NCI-H1417 treated with DMSO at 0.1 percent for 48 hours (cell line): ENCODE measurements at regions not wholly inside any gene's neighbourhood (a gene's known extent, or its start where the extent isn't known, plus 50 kb on each side); places are given as distances from the start of the nearest gene placed in this dataset.

Source experiments
- DNase-seq: peaks from one replicate; lab custom pipeline; 2025; lab: John Stamatoyannopoulos, UW

DNA sequence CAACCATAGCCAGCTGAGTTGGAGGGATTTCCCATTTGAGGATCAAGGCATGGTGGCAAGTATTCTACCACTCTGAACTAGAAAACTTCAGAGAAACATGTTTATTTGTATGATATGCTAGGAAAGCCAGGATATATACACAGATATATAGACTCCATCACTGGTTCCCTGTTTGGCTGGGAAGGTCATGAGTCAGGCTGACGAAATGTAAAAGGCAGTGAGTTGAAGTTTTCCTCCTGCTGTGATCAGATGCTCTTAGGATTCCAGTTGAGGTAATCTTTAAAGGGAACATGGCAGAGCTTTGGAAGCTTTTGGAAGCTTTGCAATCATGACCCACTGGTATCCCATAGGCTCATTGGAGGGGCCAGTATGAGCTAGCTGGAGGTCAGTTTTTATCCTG lies 1369.1 kb downstream of the EPHA7 start:
- DNase-seq, result no peak

DNA sequence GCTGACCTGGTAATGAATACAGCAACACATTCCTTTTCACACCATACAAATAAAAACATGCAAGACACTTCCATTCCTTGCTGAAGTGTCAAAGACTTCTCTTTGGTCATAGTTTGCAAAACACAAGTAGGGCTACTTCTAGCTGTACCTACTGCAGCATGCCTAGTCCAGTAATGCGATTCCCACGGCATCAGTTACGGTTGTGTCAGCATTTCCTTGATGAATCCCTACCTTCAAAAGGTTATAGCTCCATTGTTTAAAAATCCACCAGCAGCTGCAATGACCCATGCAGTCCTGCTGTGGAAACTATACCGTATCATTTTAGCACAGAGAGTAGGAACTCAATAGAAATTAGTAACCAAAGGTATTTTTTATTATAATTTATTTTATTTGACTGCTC lies 1371.5 kb downstream of the EPHA7 start:
- no peak for DNase-seq

DNA sequence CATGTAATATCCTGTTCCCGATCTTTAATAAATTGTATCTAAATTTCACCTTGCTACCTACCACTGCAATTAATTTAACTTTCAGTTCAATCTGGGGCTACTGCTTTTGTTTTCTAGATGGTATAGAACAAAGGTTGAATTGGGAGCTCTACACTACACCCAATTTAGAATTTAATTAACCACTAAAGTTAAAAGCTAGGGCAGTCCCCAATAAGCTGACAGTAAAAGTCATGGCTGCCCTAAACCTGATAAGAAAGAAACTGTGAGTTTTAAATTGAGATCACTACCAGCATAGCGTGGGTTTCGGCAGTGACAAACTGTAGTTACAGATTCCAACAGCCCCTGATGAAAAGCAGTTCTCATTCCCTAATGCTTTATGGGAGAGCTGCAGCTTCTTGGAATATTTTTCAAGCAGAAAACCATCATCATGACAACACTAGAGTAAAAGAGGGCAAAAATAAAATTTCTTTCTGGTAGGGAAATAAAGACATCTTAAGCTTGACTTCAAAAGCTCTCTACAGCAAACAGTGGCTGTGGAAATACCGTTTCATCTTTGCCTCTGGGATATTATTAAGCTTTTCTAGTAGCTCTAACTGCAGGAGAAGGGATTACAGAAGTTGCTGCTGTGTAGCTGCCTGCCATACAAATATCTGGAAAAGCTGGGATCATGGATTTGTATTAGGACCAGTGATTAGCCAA lies 1372.1 kb downstream of the EPHA7 start:
- no peak for DNase-seq

DNA sequence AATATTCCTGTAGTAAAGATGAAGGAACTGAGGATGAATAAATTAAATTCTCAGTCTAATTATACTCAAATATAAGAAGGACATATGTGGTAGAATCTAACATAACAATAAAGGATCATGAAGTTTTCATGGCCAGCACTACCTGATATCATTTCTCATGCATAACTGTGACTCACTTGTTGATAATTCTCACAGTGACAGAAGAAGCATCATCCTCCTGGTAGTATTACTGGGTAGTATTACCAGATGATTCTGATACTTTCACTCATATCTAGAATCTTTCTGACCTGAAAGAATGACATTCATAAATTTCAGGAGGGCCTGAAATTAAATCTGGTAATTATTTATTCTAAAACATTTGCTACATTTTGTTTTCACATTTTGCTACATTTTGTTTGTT lies 1375.0 kb downstream of the EPHA7 start:
- no peak for DNase-seq

DNA sequence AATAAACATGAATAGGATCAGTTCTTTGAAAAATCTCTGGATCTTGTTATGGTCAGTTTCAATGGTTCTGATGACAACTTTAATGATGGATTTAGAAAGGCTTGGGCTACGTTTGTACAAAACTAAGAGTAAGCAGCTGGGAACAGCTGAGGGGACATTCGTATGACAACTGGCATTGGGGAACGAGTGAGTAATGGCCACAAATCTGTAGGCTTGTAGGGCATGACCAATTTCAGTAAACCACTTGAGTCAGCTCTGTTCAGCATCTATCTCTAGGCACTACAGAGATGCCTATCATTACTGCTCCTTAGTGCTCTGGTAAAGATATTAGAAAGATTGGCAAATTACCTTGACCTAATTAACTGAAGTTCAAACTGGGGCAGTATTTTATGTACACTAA lies 1375.6 kb downstream of the EPHA7 start:
- DNase-seq, result no peak

DNA sequence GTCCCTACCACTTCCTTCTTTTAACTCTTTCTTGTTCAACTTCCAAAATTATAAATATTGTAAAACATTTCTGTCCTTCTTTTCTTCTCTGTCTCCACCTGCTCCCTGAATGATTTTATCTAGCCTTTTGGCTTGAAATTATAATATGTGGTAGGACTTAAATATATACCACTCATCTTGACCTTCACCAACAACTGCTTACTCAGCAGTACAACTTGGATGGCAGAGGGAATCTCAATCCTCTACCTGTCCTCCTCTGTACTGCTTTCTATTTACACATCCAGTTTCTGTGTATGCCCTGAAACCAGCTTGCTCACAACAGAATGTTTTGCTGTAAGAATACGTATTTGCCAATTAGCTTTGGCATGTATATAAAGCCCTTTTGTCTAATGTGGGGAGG lies 1392.5 kb downstream of the EPHA7 start:
- DNase-seq, result no peak

DNA sequence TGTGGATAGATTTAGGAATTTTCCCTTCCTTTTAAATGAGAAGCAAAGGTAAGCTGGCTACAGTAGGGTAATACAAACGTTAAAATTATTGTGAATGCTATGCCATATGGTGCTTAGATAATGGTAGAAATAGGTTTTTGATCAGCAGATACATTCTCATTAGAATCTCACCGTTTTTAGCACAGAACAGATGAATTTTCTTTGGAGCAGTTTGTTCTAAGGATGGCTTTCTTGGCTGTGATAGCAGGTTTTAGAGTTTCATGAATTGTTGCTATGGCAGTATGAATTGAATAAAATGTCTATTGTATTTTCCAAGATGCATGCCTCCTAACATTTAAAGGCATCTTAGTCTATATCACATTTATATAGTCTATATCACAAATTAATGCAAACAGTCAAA lies 1394.5 kb downstream of the EPHA7 start:
- DNase-seq, result no peak

DNA sequence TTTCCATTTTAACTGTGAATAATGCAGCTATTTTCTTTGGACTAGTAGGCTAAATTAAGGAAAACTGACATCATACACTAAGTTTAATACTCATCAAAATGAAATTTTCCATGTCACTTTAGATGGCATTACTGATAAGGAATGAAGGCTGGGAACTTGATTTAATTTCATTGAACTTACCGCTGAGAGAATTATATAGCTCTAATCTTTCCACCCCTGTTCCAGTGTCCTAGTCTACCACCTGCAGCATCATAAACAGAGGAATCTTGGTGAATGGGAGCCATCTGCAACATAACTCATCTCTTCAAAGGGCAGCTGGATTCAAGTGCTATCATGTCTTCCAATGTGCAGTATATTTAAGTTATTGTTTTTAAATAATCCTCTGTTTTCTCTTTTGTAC lies 1395.2 kb downstream of the EPHA7 start:
- DNase-seq, result no peak

DNA sequence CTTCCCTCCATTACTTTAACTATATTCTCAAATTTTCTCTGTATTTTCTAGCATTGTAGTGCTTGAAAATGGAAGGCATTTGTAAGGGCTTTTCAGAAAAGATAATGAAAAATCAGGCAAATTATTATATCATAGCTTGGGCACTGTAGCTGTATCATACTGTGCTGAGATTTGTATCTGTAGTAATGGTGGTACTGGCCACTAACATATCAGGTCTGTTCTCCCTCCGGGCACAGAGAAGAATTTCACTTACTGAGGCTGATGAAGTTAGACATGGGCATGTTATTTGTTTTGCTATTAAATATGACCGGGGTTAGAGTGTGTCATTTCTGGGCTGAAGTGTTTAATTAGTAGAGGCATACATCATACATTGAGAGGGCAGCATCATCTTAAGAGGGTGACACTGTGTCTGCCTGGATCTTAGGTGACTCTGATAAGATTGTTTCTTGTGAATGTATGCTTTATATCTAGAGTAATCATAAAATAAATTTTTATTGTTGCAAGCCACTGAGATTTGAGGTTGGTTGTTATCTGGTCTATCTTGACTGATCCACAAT lies 1395.9 kb downstream of the EPHA7 start:
- DNase-seq, result no peak

DNA sequence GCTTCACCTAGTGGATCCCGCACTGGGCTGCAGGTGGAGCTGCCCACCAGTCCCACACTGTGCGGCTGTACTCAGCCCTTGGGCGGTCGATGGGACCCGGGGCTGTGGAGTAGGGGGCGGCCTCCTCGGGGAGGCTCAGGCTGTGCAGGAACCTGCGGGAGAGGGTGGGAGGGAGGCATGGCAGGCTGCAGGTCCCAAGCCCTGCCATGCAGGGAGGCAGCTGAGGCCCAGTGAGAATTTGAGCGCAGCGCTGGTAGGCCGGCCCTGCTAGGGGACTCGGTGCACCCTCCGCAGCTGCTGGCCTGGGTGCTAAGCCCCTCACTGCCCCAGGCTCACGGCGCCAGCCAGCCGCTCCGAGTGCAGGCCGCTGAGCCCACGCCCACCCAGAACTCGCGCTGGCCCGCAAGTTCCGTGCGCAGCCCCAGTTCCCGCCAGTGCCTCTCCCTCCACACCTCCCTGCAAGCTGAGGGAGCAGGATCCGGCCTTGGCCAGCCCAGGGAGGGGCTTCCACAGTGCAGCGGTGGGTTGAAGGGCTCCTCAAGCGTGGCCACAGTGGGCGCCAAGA lies 1407.6 kb downstream of the EPHA7 start:
- no peak for DNase-seq

DNA sequence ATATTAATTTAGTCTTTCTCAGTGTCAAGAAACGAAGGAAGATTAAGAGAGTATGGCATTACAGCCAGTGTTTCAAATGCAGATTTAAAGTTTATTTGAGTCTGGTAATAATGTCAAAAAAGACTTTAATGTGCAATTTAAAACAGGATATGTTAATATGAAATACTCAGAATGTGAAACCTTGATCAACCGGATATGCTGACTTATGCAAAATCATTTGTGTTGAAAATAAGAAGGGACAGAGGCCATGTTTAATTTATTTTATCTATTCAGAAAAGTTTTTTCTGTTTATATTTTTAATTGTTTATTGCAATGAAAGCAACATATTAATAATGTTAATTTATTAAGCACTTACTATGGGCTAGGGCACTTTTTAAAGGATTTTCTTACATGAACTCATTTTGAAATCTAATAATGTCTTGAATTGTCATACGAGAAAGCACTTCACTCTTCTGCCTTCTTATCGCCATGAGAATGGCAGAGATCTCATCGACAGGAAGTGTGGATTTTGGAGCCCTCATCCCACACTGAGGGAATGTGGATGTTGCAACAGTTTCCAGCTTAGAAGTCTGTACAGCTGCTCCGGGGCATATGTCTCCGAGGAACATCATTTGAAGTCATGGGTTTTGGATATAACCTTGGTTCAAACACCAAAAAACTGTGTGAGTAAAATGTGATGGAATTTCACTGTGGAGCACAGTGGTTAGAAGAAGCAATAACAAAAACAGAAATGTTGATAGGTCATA lies 1410.4 kb downstream of the EPHA7 start:
- no peak for DNase-seq

DNA sequence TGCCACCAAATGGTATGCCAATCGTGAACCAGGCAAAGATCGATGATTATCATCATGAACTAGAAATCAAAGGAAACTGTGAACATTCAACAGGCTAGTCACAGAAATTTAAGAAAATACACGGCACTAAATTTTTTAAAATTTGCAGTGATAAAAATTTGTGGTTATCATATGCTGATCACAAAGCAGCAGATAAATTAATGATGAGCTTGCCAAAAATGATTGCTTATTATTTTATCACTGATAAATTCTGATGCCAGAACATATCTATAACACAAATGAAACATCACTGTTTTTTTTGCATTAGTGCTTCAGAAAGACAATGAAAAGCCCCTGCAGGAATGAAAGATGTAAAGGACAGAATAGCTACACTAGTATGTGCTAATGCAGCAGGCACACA lies 1413.2 kb upstream of the MAP3K7 start:
- DNase-seq, result no peak

DNA sequence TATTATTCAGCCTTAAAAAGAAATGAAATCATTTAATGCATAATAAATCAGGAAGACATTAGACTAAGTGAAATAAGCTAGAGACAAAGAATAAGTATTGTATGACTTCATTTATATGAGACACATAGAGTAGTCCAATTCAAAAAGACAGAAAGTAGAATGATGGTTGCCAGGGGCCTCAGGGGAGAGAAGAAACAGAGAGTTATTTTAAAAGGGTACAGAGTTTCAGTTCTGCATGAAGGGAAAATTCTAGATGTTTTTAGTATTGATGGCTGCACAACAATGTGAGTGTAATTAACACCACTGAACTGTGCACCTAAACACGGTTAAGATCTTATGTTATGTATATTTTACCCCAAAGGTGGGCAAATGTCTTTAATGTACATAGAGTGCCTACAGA lies 1407.9 kb upstream of the MAP3K7 start:
- DNase-seq, result no peak

DNA sequence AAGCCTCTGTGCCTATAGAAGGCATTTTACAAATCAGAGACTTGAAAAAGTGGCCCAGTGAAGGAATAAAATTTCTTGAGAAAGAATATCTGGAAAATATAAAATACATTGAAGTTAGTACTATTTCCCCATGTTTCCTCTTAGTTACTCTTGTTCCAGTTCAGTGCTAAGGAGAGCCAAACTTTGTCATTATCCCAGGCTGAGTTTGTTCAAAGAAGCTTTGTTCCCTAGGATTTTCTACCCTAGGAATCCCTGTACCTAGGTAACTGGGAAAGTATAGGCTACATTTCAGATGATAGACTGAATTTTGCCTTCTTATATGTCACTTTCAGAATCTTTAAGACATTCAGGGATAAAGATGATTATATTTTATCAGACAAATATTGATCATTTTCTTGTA lies 1395.7 kb upstream of the MAP3K7 start:
- DNase-seq, result no peak

DNA sequence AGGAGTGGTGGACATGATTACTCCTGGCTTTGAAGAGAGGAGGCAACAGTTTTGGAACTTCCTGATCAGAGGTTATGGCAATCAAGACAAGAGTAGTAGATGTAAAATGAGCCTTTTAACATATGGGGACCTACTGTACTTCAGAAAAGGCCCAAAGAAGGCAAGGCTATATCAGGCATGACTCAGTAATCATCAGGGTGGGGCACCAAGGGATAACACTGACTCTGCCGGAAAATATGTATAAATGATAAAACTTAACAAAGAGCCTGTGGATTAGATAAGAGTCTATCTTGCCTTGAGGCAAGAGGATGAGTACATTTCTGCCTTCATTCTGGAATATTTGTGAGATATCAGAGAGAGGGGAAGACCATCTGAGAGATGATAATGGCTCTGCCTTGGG lies 1389.9 kb upstream of the MAP3K7 start:
- no peak for DNase-seq

DNA sequence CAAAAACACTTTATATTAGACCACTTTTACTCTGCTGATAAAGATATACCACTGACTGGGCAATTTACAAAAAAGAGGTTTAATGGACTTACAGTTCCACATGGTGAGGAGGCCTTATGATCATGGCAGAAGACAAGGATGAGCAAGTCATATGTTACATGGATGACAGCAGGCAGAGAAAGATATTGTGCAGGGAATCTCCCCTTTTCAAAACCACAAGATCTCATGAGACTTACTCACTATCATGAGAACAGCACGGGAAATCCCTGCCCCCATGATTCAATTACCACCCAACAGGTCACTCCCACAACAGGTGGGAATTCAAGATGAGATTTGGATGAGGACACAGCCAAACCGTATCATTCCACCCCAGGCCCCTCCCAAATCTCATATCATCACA lies 1383.8 kb upstream of the MAP3K7 start:
- no peak for DNase-seq

DNA sequence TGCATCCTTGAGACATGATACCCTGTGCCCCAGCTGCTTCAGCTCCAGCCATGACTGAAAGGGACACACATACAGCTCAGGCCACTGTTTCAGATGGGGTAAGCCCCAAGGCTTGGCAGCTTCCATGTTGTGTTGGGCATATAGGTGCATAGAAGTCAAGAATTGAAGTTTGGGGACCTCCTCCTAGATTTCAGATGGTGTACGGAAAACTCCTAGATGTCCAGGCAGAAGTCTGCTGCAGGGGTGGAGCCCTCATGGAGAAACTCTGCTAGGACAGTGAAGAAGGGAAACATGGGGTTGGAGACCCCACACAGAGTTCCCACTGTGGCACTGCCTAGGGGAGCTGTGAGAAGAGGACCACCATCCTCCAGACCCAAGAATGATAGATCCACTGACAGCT lies 1379.0 kb upstream of the MAP3K7 start:
- DNase-seq, result no peak

DNA sequence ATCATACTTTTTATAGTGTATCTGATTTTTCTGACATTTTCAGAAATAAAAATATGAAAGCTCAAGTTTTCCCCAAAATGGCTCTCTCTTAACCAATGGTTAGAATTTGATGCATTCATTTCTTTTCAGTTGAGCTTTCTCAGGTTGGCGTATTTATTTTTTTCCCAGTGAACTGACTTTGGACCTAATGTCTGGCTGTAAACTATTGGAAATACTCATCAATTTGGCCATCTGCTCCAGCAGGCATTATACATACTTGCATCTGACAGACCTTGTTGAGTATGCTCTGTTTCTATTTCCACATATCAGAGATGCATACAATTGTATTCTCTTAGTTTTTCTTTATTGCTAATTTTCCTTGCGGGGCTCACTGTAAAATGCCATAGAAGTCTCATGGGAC lies 1374.8 kb upstream of the MAP3K7 start:
- DNase-seq, result no peak

DNA sequence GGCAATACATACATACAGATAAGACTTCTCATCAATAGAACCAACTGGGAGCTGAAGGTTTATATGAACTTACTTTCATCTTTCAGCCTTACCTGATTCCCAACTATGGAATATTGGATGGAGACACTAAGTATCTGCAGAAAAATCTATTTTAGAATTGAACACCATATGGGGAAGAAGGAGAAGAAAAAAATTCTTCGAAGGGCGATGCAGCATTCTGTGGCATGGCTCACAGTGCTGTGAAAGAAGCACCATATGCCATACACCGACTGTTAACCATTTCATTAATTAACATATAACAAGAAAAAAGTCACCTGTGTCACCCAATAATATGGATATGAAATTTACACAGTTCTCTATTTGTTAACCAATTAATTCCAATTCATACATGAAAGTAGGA lies 1374.4 kb upstream of the MAP3K7 start:
- no peak for DNase-seq

DNA sequence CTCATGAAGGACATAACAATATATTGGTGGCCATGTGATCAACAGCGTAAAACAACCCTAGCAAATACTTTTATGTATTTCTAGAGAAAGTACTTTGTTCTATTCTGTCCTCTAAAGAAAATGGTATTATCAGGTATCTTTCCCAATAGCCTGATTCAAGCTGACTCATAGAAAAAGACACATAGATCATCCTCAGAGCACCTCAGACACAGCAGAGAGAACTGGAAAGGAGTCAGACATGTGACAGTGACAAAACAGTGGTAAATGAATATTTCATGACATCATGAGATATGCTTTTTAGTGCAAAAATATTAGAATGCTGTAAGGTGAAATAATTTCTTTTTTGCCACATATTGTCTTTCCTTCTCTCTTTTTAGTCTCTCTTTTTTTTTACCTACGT lies 1355.0 kb upstream of the MAP3K7 start:
- no peak for DNase-seq

DNA sequence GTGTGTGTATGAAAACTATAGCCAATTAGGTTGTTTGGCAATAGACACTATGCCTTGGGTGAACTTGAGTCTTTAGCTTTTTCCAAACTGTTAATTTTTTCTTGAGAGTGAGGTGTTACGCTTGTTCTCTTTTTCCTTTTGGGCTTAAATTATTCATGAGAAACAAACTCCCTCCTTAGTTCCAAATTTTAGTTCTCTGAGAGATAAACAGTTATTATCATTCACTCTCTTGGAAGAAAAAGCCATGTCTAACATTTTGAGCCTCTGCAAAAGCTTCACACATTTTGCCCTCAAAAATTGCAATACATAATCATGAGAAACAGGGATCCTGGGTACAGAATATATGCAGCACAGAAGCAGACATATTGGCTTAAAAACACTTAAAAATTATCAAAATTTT lies 1353.9 kb upstream of the MAP3K7 start:
- DNase-seq, result no peak

DNA sequence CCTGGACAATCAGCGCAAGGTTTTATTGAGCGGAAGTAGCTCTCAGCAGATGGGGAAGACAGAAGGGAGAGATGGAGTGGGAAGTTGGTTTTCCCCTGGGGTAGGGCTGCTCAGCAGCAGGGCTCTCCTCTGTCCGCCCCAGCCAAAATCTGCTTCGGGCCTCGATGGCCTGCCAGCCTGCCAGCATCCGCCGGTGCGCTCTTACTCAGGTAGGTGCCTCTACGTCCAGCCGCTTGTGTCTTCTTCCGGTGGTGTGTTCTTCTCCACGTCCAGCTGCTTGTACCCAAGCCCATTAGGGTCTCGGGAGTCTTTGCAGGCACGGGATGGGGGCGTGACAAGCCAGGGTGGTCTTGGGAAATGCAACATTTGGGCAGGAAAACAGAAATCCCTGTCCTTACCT lies 1340.0 kb upstream of the MAP3K7 start:
- DNase-seq, result no peak

DNA sequence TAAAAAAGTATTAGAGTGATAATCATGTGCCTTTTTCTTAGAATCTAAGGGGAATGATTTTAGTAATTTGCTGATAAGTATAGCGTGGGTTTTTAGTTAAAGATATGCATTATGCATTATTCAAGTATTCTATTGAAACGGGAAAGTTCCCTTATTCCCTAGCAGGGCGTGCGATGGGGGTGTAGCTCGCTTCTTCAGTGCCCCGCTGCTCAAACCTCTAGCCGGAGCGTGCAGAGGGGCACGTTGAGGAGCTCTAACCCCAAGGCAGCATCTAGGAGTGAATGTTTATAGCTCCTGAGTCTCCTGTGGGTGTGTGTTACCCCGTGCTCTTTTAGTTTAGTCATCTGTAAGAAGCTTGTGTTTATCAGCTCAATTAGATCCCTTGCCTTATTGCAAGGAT lies 1339.5 kb upstream of the MAP3K7 start:
- DNase-seq, result no peak
